Hepatocyte (in vitro differentiated cells): ENCODE measurements at regions not wholly inside any gene's neighbourhood (a gene's known extent, or its start where the extent isn't known, plus 50 kb on each side); places are given as distances from the start of the nearest gene placed in this dataset.

Experiments used
- DNase-seq: peaks from one replicate; pipeline ENCODE4 v3.0.0-alpha.2; 2016; ENCODE audit warnings: low spot score
- H2AFZ ChIP-seq: fragments of 200-600 bp; sonication (generic); 2 replicates; pipeline ENCODE4 v1.6.0; 2016; ENCODE audit warnings: antibody characterized with exemption, mild to moderate bottlenecking
- H3K27ac ChIP-seq: fragments of 200-600 bp; sonication (generic); 2 replicates; pipeline ENCODE4 v1.5.1; 2016; ENCODE audit warnings: mild to moderate bottlenecking
- H3K27me3 ChIP-seq: fragments of 200-600 bp; sonication (generic); 2 replicates; pipeline ENCODE4 v1.6.1; 2016
- H3K36me3 ChIP-seq: fragments of 200-600 bp; sonication (generic); replicated peaks from 2 replicates; pipeline ENCODE4 v1.5.1; 2016; ENCODE audit warnings: low read depth; ENCODE audit not compliant: insufficient read depth
- H3K4me1 ChIP-seq: fragments of 200-600 bp; sonication (generic); 2 replicates; pipeline ENCODE4 v1.5.1; 2016; ENCODE audit warnings: mild to moderate bottlenecking, moderate library complexity; ENCODE audit not compliant: insufficient read depth
- H3K4me2 ChIP-seq: fragments of 200-600 bp; sonication (generic); 2 replicates; pipeline ENCODE4 v1.6.0; 2016
- H3K4me3 ChIP-seq: fragments of 200-600 bp; sonication (generic); 2 replicates; pipeline ENCODE4 v1.5.1; 2016; ENCODE audit warnings: mild to moderate bottlenecking
- H3K79me2 ChIP-seq: fragments of 200-600 bp; sonication (generic); 2 replicates; pipeline ENCODE4 v1.6.0; 2017; ENCODE audit warnings: mild to moderate bottlenecking
- H3K9me2 ChIP-seq: fragments of 200-600 bp; sonication (generic); replicated peaks from 2 replicates; pipeline ENCODE4 v1.6.0; 2017; ENCODE audit warnings: mild to moderate bottlenecking; ENCODE audit not compliant: insufficient read depth
- H3K9me3 ChIP-seq: fragments of 200-600 bp; sonication (generic); 2 replicates; pipeline ENCODE4 v1.5.1; 2016; ENCODE audit warnings: low read depth, mild to moderate bottlenecking
- H4K20me1 ChIP-seq: fragments of 200-600 bp; sonication (generic); 2 replicates; pipeline ENCODE4 v1.6.0; 2016; ENCODE audit warnings: mild to moderate bottlenecking; ENCODE audit not compliant: insufficient read depth, poor library complexity, severe bottlenecking
- CTCF ChIP-seq: fragments of 200-600 bp; sonication (generic); IDR thresholded peaks from 2 replicates; pipeline ENCODE4 v1.5.1; 2016; ENCODE audit warnings: antibody characterized with exemption, mild to moderate bottlenecking; ENCODE audit not compliant: poor library complexity
- EZH2 ChIP-seq: fragments of 200-600 bp; sonication (generic); IDR thresholded peaks from 2 replicates; pipeline ENCODE4 v1.6.1; 2016; ENCODE audit warnings: antibody characterized with exemption, mild to moderate bottlenecking, borderline replicate concordance
- EZH2phosphoT487 ChIP-seq: fragments of 200-600 bp; sonication (generic); IDR thresholded peaks from one replicate; pipeline ENCODE4 v1.6.1; 2018; ENCODE audit warnings: antibody characterized with exemption, mild to moderate bottlenecking, low read depth, moderate library complexity; ENCODE audit not compliant: unreplicated experiment, severe bottlenecking
- WGBS: methylation state at CpG from one replicate; pipeline ENCODE4 v1.1.6; 2016; ENCODE audit warnings: low lambda C conversion rate; ENCODE audit errors: missing lambda C conversion rate; 5-methylcytosine and 5-hydroxymethylcytosine counted together

GRCh38 chr15:86009727-86010126 lies 69.9 kb upstream of the AGBL1 start:
- Histone ChIP-seq H3K36me3 (no peaks in the 10 kb centered on the region), H3K9me3 (no peaks in the 10 kb centered on the region), H3K79me2 (no peaks in the 10 kb centered on the region), H3K4me1 (no peaks in the 10 kb centered on the region), H3K4me2 (no peak overlapping the region), H3K27me3 (no peaks in the 10 kb centered on the region), H3K9me2 (no peaks in the 10 kb centered on the region), H2AFZ (no peak overlapping the region), H3K27ac (no peak overlapping the region), H4K20me1 (no peaks in the 10 kb centered on the region), H3K4me3 (no peak overlapping the region)
- TF ChIP-seq CTCF (no peak), EZH2phosphoT487 (no peak), EZH2 (no peak)
- 93% methylated on average over 4 of the region's 4 CpGs for WGBS
- no peak for DNase-seq

GRCh38 chr15:86010398-86010797 lies 69.3 kb upstream of the AGBL1 start:
- no peak for TF ChIP-seq CTCF
- no peak for TF ChIP-seq EZH2
- TF ChIP-seq EZH2phosphoT487: no peak
- Histone ChIP-seq H4K20me1 (no peaks in the 10 kb centered on the region), H3K4me1 (no peaks in the 10 kb centered on the region), H3K9me3 (no peaks in the 10 kb centered on the region), H3K4me3 (no peak overlapping the region), H3K27ac (no peak overlapping the region), H3K27me3 (no peaks in the 10 kb centered on the region), H3K4me2 (no peak overlapping the region), H3K79me2 (no peaks in the 10 kb centered on the region), H3K36me3 (no peaks in the 10 kb centered on the region), H2AFZ (no peak overlapping the region), H3K9me2 (no peaks in the 10 kb centered on the region)
- no peak for DNase-seq
- WGBS: 83% methylated on average over 9 of the region's 9 CpGs

GRCh38 chr15:86010891-86011290 lies 68.8 kb upstream of the AGBL1 start:
- no peak for DNase-seq
- Histone ChIP-seq H3K4me1 (no peaks in the 10 kb centered on the region), H3K9me3 (no peaks in the 10 kb centered on the region), H3K27me3 (no peaks in the 10 kb centered on the region), H3K4me3 (no peak overlapping the region), H3K4me2 (no peak overlapping the region), H3K36me3 (no peaks in the 10 kb centered on the region), H4K20me1 (no peaks in the 10 kb centered on the region), H2AFZ (no peak overlapping the region), H3K79me2 (no peaks in the 10 kb centered on the region), H3K9me2 (no peaks in the 10 kb centered on the region), H3K27ac (no peak overlapping the region)
- TF ChIP-seq EZH2 (no peak), CTCF (no peak), EZH2phosphoT487 (no peak)
- WGBS: 97% methylated on average over 5 of the region's 5 CpGs

- Histone ChIP-seq H3K4me2 (no peak overlapping the region), H3K4me3 (no peak overlapping the region), H3K36me3 (no peaks in the 10 kb centered on the region), H3K9me3 (no peaks in the 10 kb centered on the region), H3K9me2 (no peaks in the 10 kb centered on the region), H2AFZ (no peak overlapping the region), H3K4me1 (no peaks in the 10 kb centered on the region), H3K27me3 (no peaks in the 10 kb centered on the region), H4K20me1 (no peaks in the 10 kb centered on the region), H3K79me2 (no peaks in the 10 kb centered on the region), H3K27ac (no peak overlapping the region)
- TF ChIP-seq CTCF: no peak
- TF ChIP-seq EZH2phosphoT487: no peak
- no peak for TF ChIP-seq EZH2
- DNase-seq: no peak
- WGBS: 48% methylated on average over 3 of the region's 3 CpGs
Measured at GRCh38 chr15:86014016-86014415, 65.7 kb upstream of the AGBL1 start.
